Liver (tissue), 8 donors: ENCODE measurements at regions not wholly inside any gene's neighbourhood (a gene's known extent, or its start where the extent isn't known, plus 50 kb on each side); places are given as distances from the start of the nearest gene placed in this dataset.

ENCODE experiments used
- DNase-seq: peaks from one replicate; pipeline ENCODE4 v3.0.0-alpha.2; 2017; ENCODE audit warnings: low spot score
- H3K27ac ChIP-seq, 2 donors: one replicate each; pipeline ENCODE4 v1.7.0; 2013; ENCODE audit warnings: inconsistent platforms in 2 of 2, low read length in 2 of 2, control low read depth in 1 of 2, low read depth in 1 of 2, mild to moderate bottlenecking in 1 of 2
- H3K27me3 ChIP-seq, 4 donors: one replicate each; pipeline versions ENCODE4 v1.6.1 to v1.7.0; 2013; ENCODE audit warnings: low read length in 3 of 4, inconsistent platforms in 1 of 4, mild to moderate bottlenecking in 1 of 4, moderate library complexity in 1 of 4; ENCODE audit not compliant: control insufficient read depth in 4 of 4, insufficient read depth in 4 of 4
- H3K36me3 ChIP-seq, 4 donors: one replicate each; pipeline versions ENCODE4 v1.6.1 to v1.7.0; 2013; ENCODE audit warnings: low read length in 3 of 4, mild to moderate bottlenecking in 3 of 4, low read depth in 1 of 4, moderate library complexity in 1 of 4; ENCODE audit not compliant: control insufficient read depth in 4 of 4, insufficient read depth in 3 of 4
- H3K4me1 ChIP-seq, 4 donors: one replicate each; pipeline versions ENCODE4 v1.6.1 to v1.7.0; 2013; ENCODE audit warnings: low read length in 3 of 4, mild to moderate bottlenecking in 3 of 4, moderate library complexity in 1 of 4; ENCODE audit not compliant: control insufficient read depth in 4 of 4, insufficient read depth in 4 of 4
- H3K4me3 ChIP-seq, 3 donors: one replicate each; pipeline versions ENCODE4 v1.6.1 to v1.7.0; 2013; ENCODE audit warnings: low read length in 3 of 3, control low read depth in 1 of 3, low read depth in 1 of 3, mild to moderate bottlenecking in 1 of 3
- H3K9ac ChIP-seq, 2 donors: one replicate each; pipeline ENCODE4 v1.7.0; 2013; ENCODE audit warnings: low read length in 2 of 2, mild to moderate bottlenecking in 2 of 2, moderate library complexity in 2 of 2, control low read depth in 1 of 2, low read depth in 1 of 2
- H3K9me3 ChIP-seq, 4 donors: one replicate each; pipeline versions ENCODE4 v1.6.1 to v1.7.0; 2013; ENCODE audit warnings: low read length in 3 of 4; ENCODE audit not compliant: control insufficient read depth in 4 of 4
- ATF3 ChIP-seq: IDR thresholded peaks from 2 replicates; pipeline ENCODE4 v1.6.1; 2016; ENCODE audit warnings: antibody characterized with exemption
- CTCF ChIP-seq: fragments of 150-350 bp; IDR thresholded peaks from 2 replicates; pipeline ENCODE4 v1.5.1; 2017; ENCODE audit warnings: improper control_type of control experiment, low read depth, low read length; ENCODE audit not compliant: missing input control
- EGR1 ChIP-seq, 2 donors: IDR thresholded peaks; 2 replicates each; pipeline ENCODE4 v1.6.1; 2016 to 2018; ENCODE audit warnings: antibody characterized with exemption in 2 of 2, low read depth in 2 of 2
- FOXA1 ChIP-seq: IDR thresholded peaks from 2 replicates; pipeline ENCODE4 v1.6.1; 2016; ENCODE audit warnings: antibody characterized with exemption
- FOXA2 ChIP-seq: IDR thresholded peaks from 2 replicates; pipeline ENCODE4 v1.6.1; 2016; ENCODE audit warnings: antibody characterized with exemption
- GABPA ChIP-seq, 2 donors: IDR thresholded peaks in 1 of 2; conservative IDR thresholded peaks in 1 of 2; 2 replicates each; pipeline ENCODE4 v1.6.1; 2016; ENCODE audit warnings: antibody characterized with exemption in 2 of 2, mild to moderate bottlenecking in 1 of 2, moderate library complexity in 1 of 2
- HNF4A ChIP-seq, 2 donors: conservative IDR thresholded peaks; 2 replicates each; pipeline ENCODE4 v1.6.1; 2016; ENCODE audit warnings: antibody characterized with exemption in 2 of 2, mild to moderate bottlenecking in 2 of 2
- HNF4G ChIP-seq: IDR thresholded peaks from 2 replicates; pipeline ENCODE4 v1.6.1; 2016; ENCODE audit warnings: antibody characterized with exemption
- JUND ChIP-seq, 2 donors: IDR thresholded peaks; 2 replicates each; pipeline ENCODE4 v1.6.1; 2016; ENCODE audit warnings: antibody characterized with exemption in 2 of 2
- MAX ChIP-seq: IDR thresholded peaks from 2 replicates; pipeline ENCODE4 v1.6.1; 2016; ENCODE audit warnings: antibody characterized with exemption
- NR2F2 ChIP-seq: IDR thresholded peaks from 2 replicates; pipeline ENCODE4 v1.6.1; 2016; ENCODE audit warnings: antibody characterized with exemption
- RAD21 ChIP-seq, 2 donors: IDR thresholded peaks; 2 replicates each; pipeline ENCODE4 v1.6.1; 2016; ENCODE audit warnings: antibody characterized with exemption in 2 of 2, mild to moderate bottlenecking in 2 of 2
- REST ChIP-seq: IDR thresholded peaks from 2 replicates; pipeline ENCODE4 v1.6.1; 2016; ENCODE audit warnings: antibody characterized with exemption, mild to moderate bottlenecking
- RXRA ChIP-seq, 2 donors: IDR thresholded peaks; 2 replicates each; pipeline ENCODE4 v1.6.1; 2017 to 2018; ENCODE audit warnings: antibody characterized with exemption in 2 of 2, mild to moderate bottlenecking in 1 of 2
- SP1 ChIP-seq: IDR thresholded peaks from 2 replicates; pipeline ENCODE4 v1.6.1; 2018; ENCODE audit warnings: antibody characterized with exemption, mild to moderate bottlenecking
- TAF1 ChIP-seq: conservative IDR thresholded peaks from 2 replicates; pipeline ENCODE4 v1.6.1; 2016; ENCODE audit warnings: antibody characterized with exemption, mild to moderate bottlenecking
- YY1 ChIP-seq: IDR thresholded peaks from 2 replicates; pipeline ENCODE4 v1.6.1; 2016; ENCODE audit warnings: antibody characterized with exemption, mild to moderate bottlenecking
- ZBTB33 ChIP-seq: IDR thresholded peaks from 2 replicates; pipeline ENCODE4 v1.6.1; 2016; ENCODE audit warnings: antibody characterized with exemption
- WGBS: extraction: QIAGEN DNeasy Blood & Tissue Kit; methylation state at CpG from one replicate; pipeline ENCODE4 v1.1.7; 2013; 5-methylcytosine and 5-hydroxymethylcytosine counted together
- donor health status: healthy.
- donor health status: healthy.
- donor health status: healthy.
- donor health status: healthy.
- donor health status: healthy.

- no peak overlapping the region for H3K27ac ChIP-seq
- H3K4me3 ChIP-seq, result no peak overlapping the region
- WGBS, result 82% methylated on average over 4 of the region's 4 CpGs
- H3K4me1 ChIP-seq, result no peaks in the 10 kb centered on the region
- H3K27me3 ChIP-seq, result peaks cover 0 to 5% (median 0%) of the 10 kb centered on the region in 4 donors
- DNase-seq, result no peak
- TF ChIP-seq FOXA1 (no peak), HNF4G (no peak), ZBTB33 (no peak), CTCF (no peak), JUND (IDR thresholded peaks at IDR 0.05) (no peak), RAD21 (IDR thresholded peaks at IDR 0.05) (no peak), HNF4A (conservative IDR thresholded peaks at IDR 0.05) (no peak), RXRA (IDR thresholded peaks at IDR 0.05) (no peak), SP1 (no peak), GABPA (IDR thresholded peaks at IDR 0.05 in 1 of 2, conservative IDR thresholded peaks at IDR 0.05 in 1 of 2) (no peak), TAF1 (no peak), YY1 (no peak), ATF3 (no peak), MAX (no peak), EGR1 (IDR thresholded peaks at IDR 0.05; ENCODE audit: low read depth in 2 of 2) (no peak), REST (no peak)
- no peaks in the 10 kb centered on the region for H3K36me3 ChIP-seq
- no peak overlapping the region for H3K9ac ChIP-seq
- H3K9me3 ChIP-seq, result no peaks in the 10 kb centered on the region
These were observed 158.5 kb upstream of the PFN2 start for GRCh38 chr3:150129166-150129565.

GRCh38 chr3:150128126-150128525, 157.4 kb upstream of the PFN2 start:
- no peaks in the 10 kb centered on the region for H3K4me1 ChIP-seq
- no peak overlapping the region for H3K4me3 ChIP-seq
- H3K27ac ChIP-seq, result no peak overlapping the region
- H3K36me3 ChIP-seq, result no peaks in the 10 kb centered on the region
- H3K9me3 ChIP-seq, result no peaks in the 10 kb centered on the region
- peaks cover 0 to 5% (median 0%) of the 10 kb centered on the region in 4 donors for H3K27me3 ChIP-seq
- DNase-seq, result no peak
- WGBS, result 56% methylated on average over 3 of the region's 3 CpGs
- no peak overlapping the region for H3K9ac ChIP-seq
- TF ChIP-seq MAX (no peak), HNF4A (conservative IDR thresholded peaks at IDR 0.05) (no peak), FOXA2 (no peak), REST (no peak), ZBTB33 (no peak), RXRA (IDR thresholded peaks at IDR 0.05) (no peak), ATF3 (no peak), NR2F2 (no peak), FOXA1 (no peak), SP1 (no peak), HNF4G (no peak)
